Lower leg skin (tissue), 4 donors: ENCODE measurements at regions not wholly inside any gene's neighbourhood (a gene's known extent, or its start where the extent isn't known, plus 50 kb on each side); places are given as distances from the start of the nearest gene placed in this dataset.

ENCODE experiments used
- DNase-seq, 2 donors: peaks; one replicate each; pipeline ENCODE4 v3.0.0-alpha.2; 2019; ENCODE audit warnings: low spot score in 2 of 2
- H3K4me3 ChIP-seq: fragments of 200-600 bp; sonication (generic); 2 replicates; pipeline ENCODE4 v1.5.1; 2017; ENCODE audit warnings: mild to moderate bottlenecking, low read depth; ENCODE audit not compliant: poor library complexity, severe bottlenecking
- POLR2A ChIP-seq, 2 donors: fragments of 450-650 bp; IDR thresholded peaks; one replicate each; pipeline ENCODE4 v1.6.1; 2016 to 2017; ENCODE audit warnings: antibody characterized with exemption in 2 of 2, mild to moderate bottlenecking in 1 of 2, moderate library complexity in 1 of 2
- WGBS, 2 donors: methylation state at CpG; one replicate each; pipeline ENCODE4 v1.1.5; 2018; 5-methylcytosine and 5-hydroxymethylcytosine counted together
- intact Hi-C: fragments of 100-400 bp; cut with DNase I; formaldehyde crosslinking; loops from one replicate; pipeline ENCODE4 v1.15.0; 2023; ENCODE audit warnings: low total_unique reads
- TF ChIP-seq, protein P1 (sequence below), 3 donors: fragments of 450-650 bp; IDR thresholded peaks; one replicate each; pipeline ENCODE4 v1.5.1; 2016; ENCODE audit warnings: antibody characterized with exemption in 3 of 3, mild to moderate bottlenecking in 3 of 3, moderate library complexity in 2 of 3

DNA sequence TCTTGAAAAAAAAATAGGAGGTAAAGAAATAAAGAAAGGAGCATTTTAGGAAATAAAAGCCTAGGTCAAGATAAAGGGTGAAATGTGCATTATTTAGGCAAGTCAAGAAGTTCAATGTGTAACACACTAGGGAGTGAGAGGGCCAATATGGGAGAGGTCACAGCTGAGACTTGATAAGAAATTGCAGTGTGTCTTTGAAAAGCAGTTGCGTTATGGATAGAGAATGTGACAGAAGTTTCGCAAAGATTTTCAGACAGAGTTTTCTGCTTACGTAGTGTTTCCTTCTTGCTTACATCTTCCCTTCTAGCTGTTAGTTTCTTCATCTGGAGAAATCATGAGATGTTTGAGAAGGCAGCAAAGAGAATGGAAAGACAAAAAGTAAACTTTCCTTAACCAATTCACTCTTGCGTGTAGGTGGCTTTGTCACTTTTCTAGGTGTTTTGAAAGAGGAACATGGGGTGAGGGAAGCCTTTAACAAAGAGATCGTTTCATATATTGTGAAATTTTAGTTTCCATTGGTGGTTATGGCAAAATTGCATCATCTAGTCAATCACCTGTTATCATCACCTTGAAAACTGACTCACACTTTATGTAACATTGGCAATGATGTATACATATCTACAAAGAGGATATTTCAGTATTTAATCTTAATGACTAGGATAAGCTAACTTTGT is 975.5 kb downstream of the OLFM4 start:
- intact Hi-C loops, result no loop called here
- no peak for DNase-seq
- 86 to 89% methylated on average over 5 of the region's 5 CpGs for WGBS, 2 donors
- H3K4me3 ChIP-seq, result no peak overlapping the region
- TF ChIP-seq POLR2A (IDR thresholded peaks at IDR 0.05), result no peak
- TF ChIP-seq, protein P1, sequence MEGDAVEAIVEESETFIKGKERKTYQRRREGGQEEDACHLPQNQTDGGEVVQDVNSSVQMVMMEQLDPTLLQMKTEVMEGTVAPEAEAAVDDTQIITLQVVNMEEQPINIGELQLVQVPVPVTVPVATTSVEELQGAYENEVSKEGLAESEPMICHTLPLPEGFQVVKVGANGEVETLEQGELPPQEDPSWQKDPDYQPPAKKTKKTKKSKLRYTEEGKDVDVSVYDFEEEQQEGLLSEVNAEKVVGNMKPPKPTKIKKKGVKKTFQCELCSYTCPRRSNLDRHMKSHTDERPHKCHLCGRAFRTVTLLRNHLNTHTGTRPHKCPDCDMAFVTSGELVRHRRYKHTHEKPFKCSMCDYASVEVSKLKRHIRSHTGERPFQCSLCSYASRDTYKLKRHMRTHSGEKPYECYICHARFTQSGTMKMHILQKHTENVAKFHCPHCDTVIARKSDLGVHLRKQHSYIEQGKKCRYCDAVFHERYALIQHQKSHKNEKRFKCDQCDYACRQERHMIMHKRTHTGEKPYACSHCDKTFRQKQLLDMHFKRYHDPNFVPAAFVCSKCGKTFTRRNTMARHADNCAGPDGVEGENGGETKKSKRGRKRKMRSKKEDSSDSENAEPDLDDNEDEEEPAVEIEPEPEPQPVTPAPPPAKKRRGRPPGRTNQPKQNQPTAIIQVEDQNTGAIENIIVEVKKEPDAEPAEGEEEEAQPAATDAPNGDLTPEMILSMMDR (IDR thresholded peaks at IDR 0.05), result no peak

DNA sequence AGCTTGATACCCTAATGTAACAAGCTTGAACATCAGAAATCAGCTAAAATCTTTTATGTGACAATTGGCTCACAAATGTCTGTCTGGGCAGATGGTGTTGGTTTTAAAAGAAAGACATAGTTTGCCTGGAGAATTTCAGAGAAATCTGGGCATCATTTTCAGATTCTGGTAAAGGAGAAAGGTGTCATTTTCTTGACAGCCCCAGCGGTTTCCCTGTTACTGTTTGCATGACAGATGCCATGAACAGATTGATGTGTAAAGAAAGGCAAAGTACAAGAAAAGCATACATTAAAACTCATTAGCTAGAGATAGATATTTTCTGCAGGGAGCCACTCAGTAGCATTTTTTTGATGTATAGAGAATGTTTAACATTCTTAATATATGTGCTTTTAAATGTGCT is 987.9 kb downstream of the OLFM4 start:
- DNase-seq, result no peak
- intact Hi-C loops, result no loop called here
- H3K4me3 ChIP-seq, result no peak overlapping the region
- WGBS, 2 donors, result 74 to 76% methylated on average over 1 of the region's 1 CpG
- TF ChIP-seq, protein P1 (IDR thresholded peaks at IDR 0.05), result no peak
- TF ChIP-seq POLR2A (IDR thresholded peaks at IDR 0.05), result no peak

DNA sequence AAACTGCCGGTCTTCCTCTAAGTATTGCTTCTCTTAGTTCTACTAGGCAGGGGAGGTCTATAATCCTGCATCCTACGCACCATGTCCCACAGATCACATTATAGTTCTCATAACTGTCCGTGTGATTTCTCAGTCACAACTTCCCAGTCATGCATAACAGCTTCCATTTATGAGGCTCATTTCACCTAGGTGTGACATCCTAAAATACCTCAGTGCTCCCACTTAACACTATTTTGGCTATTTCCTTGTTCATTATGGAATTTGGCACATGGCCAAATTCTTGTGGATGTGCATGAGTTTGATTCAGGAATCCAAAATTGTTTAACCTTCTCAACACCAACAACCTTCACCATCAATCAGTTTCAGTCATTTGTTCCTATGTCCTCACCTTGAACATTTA is 989.9 kb downstream of the OLFM4 start:
- intact Hi-C loops, result no loop called here
- TF ChIP-seq, protein P1 (IDR thresholded peaks at IDR 0.05), result no peak
- TF ChIP-seq POLR2A (IDR thresholded peaks at IDR 0.05), result no peak
- no peak overlapping the region for H3K4me3 ChIP-seq
- DNase-seq, result no peak
- WGBS, 2 donors, result 87 to 90% methylated on average over 3 of the region's 3 CpGs

DNA sequence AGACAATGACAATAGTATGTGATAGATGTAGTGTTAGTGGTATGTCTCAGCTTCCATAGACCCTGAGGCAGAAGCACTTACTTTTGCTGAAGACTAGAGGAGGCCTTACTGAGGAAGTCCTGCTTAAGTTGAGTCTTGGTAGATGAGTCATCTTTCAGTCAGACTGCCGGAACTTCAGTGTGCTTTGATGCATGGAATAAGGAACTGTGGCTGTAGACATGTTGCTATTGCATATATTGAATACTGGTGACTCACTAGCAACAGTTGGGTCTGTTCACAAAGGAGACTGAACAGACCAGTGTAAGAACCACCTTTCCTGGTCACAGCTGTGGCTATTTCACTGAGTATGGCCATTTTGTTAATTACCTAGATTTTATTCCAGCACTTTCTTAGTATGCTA is 1000.6 kb downstream of the OLFM4 start:
- intact Hi-C loops, result no loop called here
- 26 to 53% methylated on average over 1 of the region's 1 CpG for WGBS, 2 donors
- no peak for TF ChIP-seq POLR2A (IDR thresholded peaks at IDR 0.05)
- TF ChIP-seq, protein P1 (IDR thresholded peaks at IDR 0.05), result no peak
- H3K4me3 ChIP-seq, result no peak overlapping the region
- DNase-seq, result no peak

DNA sequence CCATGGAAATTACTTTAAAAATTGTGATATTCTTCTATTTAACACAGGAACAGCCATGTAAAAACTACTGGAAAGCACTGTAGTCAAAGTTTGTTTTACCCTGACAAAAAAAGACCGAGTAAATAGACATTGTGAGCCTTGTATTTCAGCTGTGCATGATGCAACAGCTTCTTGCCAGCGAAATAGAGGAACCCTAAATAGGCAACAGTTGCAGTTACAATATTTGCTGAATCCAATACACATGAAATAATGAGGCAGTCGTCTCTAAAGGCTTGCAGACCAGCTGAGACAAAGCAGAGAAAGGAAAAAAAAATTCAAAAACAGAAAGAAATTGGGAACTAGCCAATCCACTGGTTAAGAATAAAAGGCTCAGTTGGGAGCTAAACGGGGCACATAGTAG is 1001.1 kb downstream of the OLFM4 start:
- TF ChIP-seq POLR2A (IDR thresholded peaks at IDR 0.05), result no peak
- TF ChIP-seq, protein P1 (IDR thresholded peaks at IDR 0.05), result no peak
- no peak for DNase-seq
- intact Hi-C loops, result no loop called here
- H3K4me3 ChIP-seq, result no peak overlapping the region
- 61 to 62% methylated on average over 4 of the region's 4 CpGs for WGBS, 2 donors

DNA sequence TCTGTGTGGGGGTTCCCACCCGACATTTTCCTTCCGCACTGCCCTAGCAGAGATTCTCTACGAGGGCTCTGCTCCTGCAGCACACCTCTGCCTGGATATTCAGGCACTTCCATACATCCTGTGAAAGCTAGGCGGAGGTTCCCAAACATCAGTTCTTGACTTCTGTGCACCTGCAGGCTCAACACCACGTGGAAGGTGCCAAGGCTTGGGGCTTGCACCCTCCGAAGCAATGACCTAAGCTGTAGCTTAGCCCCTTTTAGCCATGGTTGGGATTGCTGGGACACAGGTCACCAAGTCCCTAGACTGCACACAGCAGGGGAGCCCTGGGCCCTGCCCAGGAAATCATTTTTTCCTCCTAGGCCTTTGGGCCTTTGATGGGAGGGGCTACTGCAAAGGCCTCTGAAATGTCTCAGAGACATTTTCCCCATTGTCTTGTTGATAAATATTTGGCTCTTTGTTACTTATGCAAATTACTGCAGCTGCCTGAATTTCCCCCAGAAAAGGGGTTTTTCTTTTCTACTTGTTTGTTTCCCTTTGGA is 1004.8 kb downstream of the OLFM4 start:
- no peak for TF ChIP-seq POLR2A (IDR thresholded peaks at IDR 0.05)
- TF ChIP-seq, protein P1 (IDR thresholded peaks at IDR 0.05), result no peak
- 72 to 95% methylated on average over 3 to 6 of the region's 6 CpGs for WGBS, 2 donors
- DNase-seq, result no peak
- intact Hi-C loops, result no loop called here
- no peak overlapping the region for H3K4me3 ChIP-seq
